ENCODE measurements at regions not wholly inside any gene's neighbourhood (a gene's known extent, or its start where the extent isn't known, plus 50 kb on each side); places are given as distances from the start of the nearest gene placed in this dataset.

DNA sequence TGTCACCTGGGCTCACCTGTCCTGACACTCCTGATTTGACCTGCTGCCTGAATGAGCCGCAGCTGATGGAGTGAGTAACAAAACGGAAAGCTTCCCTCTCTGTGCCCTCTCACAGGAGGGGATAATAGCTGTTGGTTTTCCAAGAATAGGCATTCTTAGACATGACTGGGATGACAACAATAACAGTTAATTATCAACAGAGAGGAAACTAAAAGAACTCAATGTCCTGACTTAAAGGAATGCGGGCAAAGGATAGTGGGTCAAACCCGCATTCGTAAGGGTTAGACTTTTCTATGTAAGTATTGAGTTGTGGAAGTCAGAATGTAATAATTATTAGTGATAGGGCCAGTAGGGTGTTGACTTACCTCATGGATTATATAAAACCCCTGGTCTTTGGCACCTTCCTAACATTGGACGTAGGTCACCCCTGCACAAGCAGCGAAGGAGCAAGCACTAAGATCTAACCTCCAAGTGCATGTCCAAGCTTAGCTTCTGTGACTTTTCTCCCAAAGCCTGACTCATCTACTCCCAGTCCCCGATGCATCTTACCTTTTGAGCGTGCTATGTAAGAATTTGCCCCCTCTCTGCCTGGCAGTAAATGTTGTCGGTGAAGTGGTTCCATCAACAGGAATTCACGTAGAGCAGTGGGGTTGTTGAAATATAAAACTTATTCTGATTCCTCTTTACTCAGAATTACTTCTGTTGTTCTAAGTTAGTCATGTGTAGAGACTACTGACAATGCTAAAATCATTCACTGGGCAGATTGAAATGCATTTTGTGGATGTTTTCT lies 442.3 kb downstream of the FGF9 start:
- H3K4me3 ChIP-seq = peak overlapping the region in 2 of 10 experiments; percentile 16 to 31; a peak in 3 of 20 replicates
- peak overlapping the region in 6 of 11 experiments; percentile 75 to 87 (median 80); a peak in 6 of 22 replicates for H3K9ac ChIP-seq
- H3K4me2 ChIP-seq = peak overlapping the region in 8 of 11 experiments; percentile 57 to 82 (median 74); a peak in 15 of 22 replicates
- H3K9me3 ChIP-seq (replicated peaks in 1 of 11) = peaks cover 9 to 60% (median 46%) of the 10 kb centered on the region in 11 experiments
- H3K27me3 ChIP-seq = no peaks in the 10 kb centered on the region
- peaks cover 40 to 76% (median 52%) of the 10 kb centered on the region in 10 experiments for H3K4me1 ChIP-seq
- peak overlapping the region; percentile 90 to 97 (median 95) for H3K27ac ChIP-seq
- TF ChIP-seq Cebpa-rat (IDR thresholded peaks at IDR 0.05) = no peak
- H4K20me1 ChIP-seq = no peaks in the 10 kb centered on the region
- peaks cover 0 to 6% (median 2%) of the 10 kb centered on the region in 11 experiments; a peak in 4 of 22 replicates for H3K36me3 ChIP-seq

GRCh38 chr13:22114630-22115311 lies 443.9 kb downstream of the FGF9 start:
- peak overlapping the region in 5 of 10 experiments; percentile 7 to 32 (median 19); a peak in 5 of 20 replicates for H3K4me3 ChIP-seq
- H3K36me3 ChIP-seq = peaks cover 0 to 6% (median 2%) of the 10 kb centered on the region in 11 experiments; a peak in 4 of 22 replicates
- H3K4me1 ChIP-seq = peaks cover 40 to 65% (median 47%) of the 10 kb centered on the region in 10 experiments
- H4K20me1 ChIP-seq = no peaks in the 10 kb centered on the region
- peak overlapping the region; percentile 90 to 97 (median 95) for H3K27ac ChIP-seq
- H3K9ac ChIP-seq = peak overlapping the region; percentile 72 to 87 (median 80)
- no peaks in the 10 kb centered on the region for H3K27me3 ChIP-seq
- H3K4me2 ChIP-seq = peak overlapping the region; percentile 58 to 82 (median 75)
- peaks cover 9 to 61% (median 48%) of the 10 kb centered on the region in 11 experiments for H3K9me3 ChIP-seq (replicated peaks in 1 of 11)
- TF ChIP-seq Cebpa-rat (IDR thresholded peaks at IDR 0.05) = peak; percentile 61 to 95 (median 90)

- Histone ChIP-seq H3K9ac (no peak overlapping the region), H3K36me3 (peaks cover 0 to under 1% (median 0%) of the 10 kb centered on the region in 11 experiments; a peak in 1 of 22 replicates), H3K4me1 (peaks cover 26 to 55% (median 36%) of the 10 kb centered on the region in 10 experiments), H3K27ac (peak overlapping the region in 2 of 11 experiments; percentile 25; a peak in 2 of 22 replicates), H4K20me1 (no peaks in the 10 kb centered on the region), H3K9me3 (replicated peaks in 1 of 11) (peaks cover 2 to 38% (median 29%) of the 10 kb centered on the region in 11 experiments; a peak in 21 of 22 replicates), H3K4me3 (no peak overlapping the region), H3K4me2 (no peak overlapping the region), H3K27me3 (no peaks in the 10 kb centered on the region)
- TF ChIP-seq Cebpa-rat (IDR thresholded peaks at IDR 0.05) = no peak
Measured at GRCh38 chr13:22118158-22118557, 447.3 kb downstream of the FGF9 start.

DNA sequence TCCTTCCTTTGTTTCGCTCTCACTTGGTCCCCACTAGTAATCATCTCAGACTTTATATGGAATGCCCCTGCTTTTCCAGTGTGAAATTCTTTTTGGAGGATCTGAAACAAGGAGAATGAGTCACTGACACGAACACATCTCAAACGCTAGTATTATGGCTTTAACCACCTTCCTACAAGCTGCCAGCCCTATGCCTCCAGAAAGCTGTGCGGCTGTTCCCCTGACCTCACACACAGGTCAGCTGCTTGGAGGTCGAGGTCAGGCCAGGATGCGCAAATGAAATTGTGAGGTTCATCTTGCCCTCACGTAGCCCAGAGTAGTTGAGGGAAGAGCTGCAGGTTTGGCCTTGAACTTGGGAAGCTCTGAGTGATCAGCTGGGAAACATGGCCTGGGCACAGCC lies 449.8 kb downstream of the FGF9 start:
- Histone ChIP-seq H3K4me1 (peaks cover 6 to 45% (median 16%) of the 10 kb centered on the region in 10 experiments; a peak in 19 of 20 replicates), H3K9ac (no peak overlapping the region), H3K27me3 (no peaks in the 10 kb centered on the region), H3K36me3 (no peaks in the 10 kb centered on the region), H3K9me3 (replicated peaks in 1 of 11) (peaks cover 0 to 27% (median 18%) of the 10 kb centered on the region in 11 experiments; a peak in 14 of 22 replicates), H3K27ac (no peak overlapping the region), H3K4me3 (no peak overlapping the region), H4K20me1 (no peaks in the 10 kb centered on the region), H3K4me2 (peak overlapping the region in 5 of 11 experiments; percentile 19 to 55 (median 24); a peak in 7 of 22 replicates)
- no peak for TF ChIP-seq Cebpa-rat (IDR thresholded peaks at IDR 0.05)

- Histone ChIP-seq H3K9me3 (replicated peaks in 1 of 11) (peaks cover 0 to 27% (median 13%) of the 10 kb centered on the region in 11 experiments; a peak in 14 of 22 replicates), H4K20me1 (no peaks in the 10 kb centered on the region), H3K4me1 (peaks cover 6 to 45% (median 16%) of the 10 kb centered on the region in 10 experiments), H3K4me2 (peak overlapping the region in 3 of 11 experiments; percentile 6 to 55 (median 33); a peak in 5 of 22 replicates), H3K36me3 (no peaks in the 10 kb centered on the region), H3K27me3 (no peaks in the 10 kb centered on the region), H3K9ac (no peak overlapping the region), H3K27ac (no peak overlapping the region), H3K4me3 (no peak overlapping the region)
- TF ChIP-seq Cebpa-rat (IDR thresholded peaks at IDR 0.05) = no peak
Measured at GRCh38 chr13:22121146-22121739, 450.4 kb downstream of the FGF9 start.

- Histone ChIP-seq H3K27ac (peak overlapping the region in 10 of 11 experiments; percentile 20 to 67 (median 49); a peak in 17 of 22 replicates), H4K20me1 (no peaks in the 10 kb centered on the region), H3K4me3 (no peak overlapping the region), H3K27me3 (no peaks in the 10 kb centered on the region), H3K9me3 (replicated peaks in 1 of 11) (peaks cover 14 to 38% (median 26%) of the 10 kb centered on the region in 11 experiments), H3K9ac (peak overlapping the region in 1 of 11 experiments; percentile 31; a peak in 1 of 22 replicates), H3K36me3 (no peaks in the 10 kb centered on the region), H3K4me2 (peak overlapping the region; percentile 45 to 83 (median 73)), H3K4me1 (peaks cover 22 to 54% (median 28%) of the 10 kb centered on the region in 10 experiments)
- TF ChIP-seq Cebpa-rat (IDR thresholded peaks at IDR 0.05) = no peak
Measured at GRCh38 chr13:22126433-22127021, 455.7 kb downstream of the FGF9 start.

- Histone ChIP-seq H3K4me2 (peak overlapping the region; percentile 45 to 83 (median 73)), H3K27me3 (no peaks in the 10 kb centered on the region), H3K4me3 (no peak overlapping the region), H3K27ac (peak overlapping the region in 7 of 11 experiments; percentile 20 to 67 (median 60); a peak in 8 of 22 replicates), H4K20me1 (no peaks in the 10 kb centered on the region), H3K36me3 (no peaks in the 10 kb centered on the region), H3K9me3 (replicated peaks in 1 of 11) (peaks cover 14 to 41% (median 29%) of the 10 kb centered on the region in 11 experiments), H3K9ac (no peak overlapping the region), H3K4me1 (peaks cover 22 to 52% (median 28%) of the 10 kb centered on the region in 10 experiments)
- no peak for TF ChIP-seq Cebpa-rat (IDR thresholded peaks at IDR 0.05)
Measured at GRCh38 chr13:22127277-22128164, 456.6 kb downstream of the FGF9 start.

Data from BLaER1 treated with 17β-estradiol and CSF1 and Interleukin-3, amounts not matched to agents 10 nM and 100 nM (cell line).